Endothelial cell of umbilical vein (primary cell): ENCODE measurements at regions not wholly inside any gene's neighbourhood (a gene's known extent, or its start where the extent isn't known, plus 50 kb on each side); places are given as distances from the start of the nearest gene placed in this dataset.

Experiments
- BruUV-seq: library from RNA; stranded (reverse); fragments of 400-500 nt; replicated peaks from 2 replicates; lab custom pipeline; 2021; lab: Mats Ljungman, UMichigan
- CTCF ChIA-PET: fragments of 300-600, 350-600 bp; sonication (Branson Sonifier 250); formaldehyde crosslinking; loops from one replicate; lab custom pipeline; 2021; ENCODE audit warnings: antibody characterized with exemption, inconsistent platforms; lab: Charles Lee
- POLR2A ChIA-PET: fragments of 300-600, 350-600 bp; sonication (Branson Sonifier 250); formaldehyde crosslinking; loops from one replicate; lab custom pipeline; 2021; ENCODE audit warnings: antibody characterized with exemption, inconsistent platforms; lab: Charles Lee
- DNase-seq: peaks from one replicate; pipeline ENCODE4 v3.0.0-alpha.2; 2011; ENCODE audit warnings: low read depth, low spot score
- FAIRE-seq: peaks from 2 replicates; lab custom pipeline; 2011; peaks lifted over from hg19 to GRCh38; lab: Jason Lieb, UNC
- H2AFZ ChIP-seq: 2 replicates; pipeline ENCODE4 v1.6.0; 2012; ENCODE audit warnings: low read depth, low read length, control low read depth, inconsistent platforms
- H3K27ac ChIP-seq: 2 replicates; pipeline ENCODE4 v1.5.1; 2011; ENCODE audit warnings: low read depth, mild to moderate bottlenecking, control low read depth, low read length, moderate library complexity; ENCODE audit not compliant: insufficient read depth
- H3K27me3 ChIP-seq, 2 experiments: 2 replicates each; pipeline versions ENCODE4 v1.6.0 to v1.6.1; 2011; ENCODE audit warnings: low read length in 2 of 2, mixed read lengths in 1 of 2; ENCODE audit not compliant: control insufficient read depth in 2 of 2, insufficient read depth in 2 of 2
- H3K36me3 ChIP-seq, 2 experiments: 2 replicates in 1 of 2; 3 replicates in 1 of 2; pipeline ENCODE4 v1.5.1; 2011; ENCODE audit warnings: low read length in 2 of 2, mild to moderate bottlenecking in 1 of 2, moderate library complexity in 1 of 2; ENCODE audit not compliant: control insufficient read depth in 2 of 2, insufficient read depth in 2 of 2; ENCODE audit errors: extremely low read depth in 1 of 2
- H3K4me1 ChIP-seq: 3 replicates; pipeline ENCODE4 v1.5.1; 2011; ENCODE audit warnings: mild to moderate bottlenecking, low read length; ENCODE audit not compliant: control insufficient read depth, insufficient read depth; ENCODE audit errors: extremely low read depth
- H3K4me2 ChIP-seq: 2 replicates; pipeline ENCODE4 v1.6.1; 2011; ENCODE audit warnings: low read length, control low read depth, mixed read lengths; ENCODE audit not compliant: insufficient read depth
- H3K4me3 ChIP-seq, 3 experiments: fragments of 200-600 bp in 1 of 3; sonication (generic), shearing (Covaris generic) in 1 of 3; replicated peaks in 1 of 3; 2 replicates each; pipeline ENCODE4 v1.5.1; 2011 to 2016; ENCODE audit warnings: control low read depth in 3 of 3, low read length in 3 of 3, mild to moderate bottlenecking in 2 of 3, inconsistent platforms in 1 of 3, low read depth in 1 of 3, moderate library complexity in 1 of 3; ENCODE audit not compliant: insufficient read depth in 1 of 3
- H3K79me2 ChIP-seq: 2 replicates; pipeline ENCODE4 v1.6.0; 2012; ENCODE audit warnings: low read length, inconsistent platforms; ENCODE audit not compliant: control insufficient read depth, insufficient read depth
- H3K9ac ChIP-seq: replicated peaks from 2 replicates; pipeline ENCODE3; 2011; ENCODE audit warnings: low read length, control low read depth; ENCODE audit not compliant: insufficient read depth; ENCODE audit errors: extremely low read depth
- H3K9me1 ChIP-seq: replicated peaks from 3 replicates; pipeline ENCODE4 v1.6.0; 2011; ENCODE audit warnings: mild to moderate bottlenecking, low read length; ENCODE audit not compliant: control insufficient read depth, insufficient read depth; ENCODE audit errors: extremely low read depth
- H3K9me3 ChIP-seq: replicated peaks from 2 replicates; pipeline ENCODE4 v1.5.1; 2012; ENCODE audit warnings: low read length, inconsistent platforms; ENCODE audit not compliant: control insufficient read depth, insufficient read depth
- H4K20me1 ChIP-seq: replicated peaks from 2 replicates; pipeline ENCODE3; 2011; ENCODE audit warnings: mild to moderate bottlenecking, low read length; ENCODE audit not compliant: control insufficient read depth, insufficient read depth; ENCODE audit errors: extremely low read depth
- EZH2 ChIP-seq: IDR thresholded peaks from 2 replicates; pipeline ENCODE4 v1.6.1; 2012; ENCODE audit warnings: borderline replicate concordance, low read depth, mild to moderate bottlenecking, moderate library complexity, low read length, inconsistent platforms; ENCODE audit not compliant: severe bottlenecking
- FOS ChIP-seq: IDR thresholded peaks from 2 replicates; pipeline ENCODE4 v1.6.1; 2011; ENCODE audit warnings: mild to moderate bottlenecking, low read length, moderate library complexity, borderline replicate concordance; ENCODE audit not compliant: insufficient read depth
- GATA2 ChIP-seq: IDR thresholded peaks from 2 replicates; pipeline ENCODE4 v1.7.0; 2011; ENCODE audit warnings: low read depth, mild to moderate bottlenecking, moderate library complexity, mixed read lengths, low read length; ENCODE audit not compliant: insufficient read length, insufficient read depth
- JUN ChIP-seq: IDR thresholded peaks from 2 replicates; pipeline ENCODE4 v1.6.1; 2011; ENCODE audit warnings: borderline replicate concordance, low read depth; ENCODE audit not compliant: insufficient read length, insufficient read depth
- MYC ChIP-seq: IDR thresholded peaks from one replicate; pipeline ENCODE4 v1.6.1; 2011; ENCODE audit warnings: mild to moderate bottlenecking, low read depth, low read length
- POLR2A ChIP-seq: IDR thresholded peaks from 2 replicates; pipeline ENCODE4 v1.6.1; 2012; ENCODE audit warnings: low read depth, mild to moderate bottlenecking, control low read depth, low read length
- POLR2AphosphoS5 ChIP-seq: IDR thresholded peaks from 2 replicates; pipeline ENCODE4 v1.6.1; 2012; ENCODE audit warnings: low read depth, mild to moderate bottlenecking, control low read depth, low read length, moderate library complexity; ENCODE audit not compliant: insufficient read depth
- dilution Hi-C: fragments of 300-500 bp; cut with MboI; formaldehyde crosslinking; loops from one replicate; pipeline ENCODE4 v1.15.0; 2019; ENCODE audit warnings: low sequenced_read_pairs; ENCODE audit not compliant: extremely low pct_ligation_motif_present
- intact Hi-C: fragments of 100-400 bp; cut with micrococcal nuclease; formaldehyde crosslinking; loops from one replicate; pipeline ENCODE4 v1.10.0; 2022
- TF ChIP-seq, protein P1 (sequence below): IDR thresholded peaks from 2 replicates; pipeline ENCODE4 v1.6.1; 2011; ENCODE audit not compliant: insufficient read depth, insufficient read length
- TF ChIP-seq, protein P2 (sequence below), 2 donors: IDR thresholded peaks; 1 replicate in 1 of 2; 2 replicates in 1 of 2; pipeline ENCODE4 v1.5.1; 2011; ENCODE audit warnings: low read length in 2 of 2, mild to moderate bottlenecking in 2 of 2, moderate library complexity in 2 of 2, control low read depth in 1 of 2, inconsistent platforms in 1 of 2, low read depth in 1 of 2; ENCODE audit not compliant: insufficient read depth in 1 of 2; ENCODE audit errors: extremely low read depth in 1 of 2

DNA sequence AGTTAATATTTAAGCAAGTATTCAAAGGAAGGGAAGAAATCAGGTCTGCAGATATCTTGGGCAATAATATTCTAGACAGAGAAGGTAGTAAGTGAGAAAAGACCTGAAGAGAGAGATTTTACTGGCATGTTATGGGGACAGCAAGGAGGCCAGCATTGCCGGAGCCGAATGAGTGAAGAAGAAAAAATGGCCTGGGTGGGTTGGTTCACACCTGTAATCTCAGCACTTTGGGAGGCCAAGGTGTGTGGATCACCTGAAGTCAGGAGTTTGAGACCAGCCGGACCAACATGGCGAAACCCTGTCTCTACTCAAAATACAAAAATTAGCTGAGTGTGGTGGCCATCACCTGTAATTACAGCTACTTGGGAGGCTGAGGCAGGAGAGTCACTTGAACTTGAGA, 164.7 kb downstream of the VGLL3 start:
- BruUV-seq: no TSS peak
- intact Hi-C loops: no loop called here
- Histone ChIP-seq H3K27me3 (no peaks in the 10 kb centered on the region), H3K27ac (no peak overlapping the region), H3K9ac (no peak overlapping the region), H3K4me3 (no peak overlapping the region), H3K4me2 (no peak overlapping the region), H3K79me2 (no peaks in the 10 kb centered on the region), H3K9me3 (no peaks in the 10 kb centered on the region), H2AFZ (no peak overlapping the region), H3K36me3 (no peaks in the 10 kb centered on the region), H4K20me1 (no peaks in the 10 kb centered on the region), H3K4me1 (no peaks in the 10 kb centered on the region), H3K9me1 (no peaks in the 10 kb centered on the region)
- ChIA-PET POLR2A (no interaction called here), CTCF (no interaction called here)
- no peak for TF ChIP-seq POLR2AphosphoS5
- TF ChIP-seq, protein P1, sequence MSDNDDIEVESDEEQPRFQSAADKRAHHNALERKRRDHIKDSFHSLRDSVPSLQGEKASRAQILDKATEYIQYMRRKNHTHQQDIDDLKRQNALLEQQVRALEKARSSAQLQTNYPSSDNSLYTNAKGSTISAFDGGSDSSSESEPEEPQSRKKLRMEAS: no peak
- no peak for TF ChIP-seq GATA2
- no peak for TF ChIP-seq POLR2A
- TF ChIP-seq EZH2: no peak
- TF ChIP-seq, protein P2, sequence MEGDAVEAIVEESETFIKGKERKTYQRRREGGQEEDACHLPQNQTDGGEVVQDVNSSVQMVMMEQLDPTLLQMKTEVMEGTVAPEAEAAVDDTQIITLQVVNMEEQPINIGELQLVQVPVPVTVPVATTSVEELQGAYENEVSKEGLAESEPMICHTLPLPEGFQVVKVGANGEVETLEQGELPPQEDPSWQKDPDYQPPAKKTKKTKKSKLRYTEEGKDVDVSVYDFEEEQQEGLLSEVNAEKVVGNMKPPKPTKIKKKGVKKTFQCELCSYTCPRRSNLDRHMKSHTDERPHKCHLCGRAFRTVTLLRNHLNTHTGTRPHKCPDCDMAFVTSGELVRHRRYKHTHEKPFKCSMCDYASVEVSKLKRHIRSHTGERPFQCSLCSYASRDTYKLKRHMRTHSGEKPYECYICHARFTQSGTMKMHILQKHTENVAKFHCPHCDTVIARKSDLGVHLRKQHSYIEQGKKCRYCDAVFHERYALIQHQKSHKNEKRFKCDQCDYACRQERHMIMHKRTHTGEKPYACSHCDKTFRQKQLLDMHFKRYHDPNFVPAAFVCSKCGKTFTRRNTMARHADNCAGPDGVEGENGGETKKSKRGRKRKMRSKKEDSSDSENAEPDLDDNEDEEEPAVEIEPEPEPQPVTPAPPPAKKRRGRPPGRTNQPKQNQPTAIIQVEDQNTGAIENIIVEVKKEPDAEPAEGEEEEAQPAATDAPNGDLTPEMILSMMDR (IDR thresholded peaks at IDR 0.05; ENCODE audit: extremely low read depth in 1 of 2, insufficient read depth in 1 of 2, low read depth in 1 of 2, low read length in 2 of 2): no peak
- DNase-seq (no peak), FAIRE-seq (no peak)
- dilution Hi-C loops: no loop called here

- no peaks in the 10 kb centered on the region for H4K20me1 ChIP-seq
- intact Hi-C loops: no loop called here
- no peaks in the 10 kb centered on the region for H3K9me1 ChIP-seq
- no peak overlapping the region for H3K27ac ChIP-seq
- dilution Hi-C loops: no loop called here
- no peaks in the 10 kb centered on the region for H3K9me3 ChIP-seq
- H3K79me2 ChIP-seq: no peaks in the 10 kb centered on the region
- ChIA-PET POLR2A (no interaction called here), CTCF (no interaction called here)
- no peak overlapping the region for H2AFZ ChIP-seq
- no peaks in the 10 kb centered on the region for H3K36me3 ChIP-seq
- H3K4me3 ChIP-seq: no peak overlapping the region
- H3K9ac ChIP-seq: no peak overlapping the region
- no peaks in the 10 kb centered on the region for H3K27me3 ChIP-seq
- H3K4me2 ChIP-seq: no peak overlapping the region
- no peak for TF ChIP-seq MYC
- no peak for TF ChIP-seq POLR2A
- no peak for TF ChIP-seq GATA2
- TF ChIP-seq, protein P1: no peak
- no peak for TF ChIP-seq FOS
- TF ChIP-seq JUN: no peak
- no peak for TF ChIP-seq POLR2AphosphoS5
- no peak for TF ChIP-seq EZH2
- TF ChIP-seq, protein P2 (IDR thresholded peaks at IDR 0.05; ENCODE audit: extremely low read depth in 1 of 2, insufficient read depth in 1 of 2, low read depth in 1 of 2, low read length in 2 of 2): no peak
- DNase-seq (no peak), FAIRE-seq (no peak)
- H3K4me1 ChIP-seq: no peaks in the 10 kb centered on the region
- BruUV-seq: no TSS peak
Measured at GRCh38 chr3:86815880-86816279, 175.1 kb downstream of the VGLL3 start.
